ENCODE measurements at regions not wholly inside any gene's neighbourhood (a gene's known extent, or its start where the extent isn't known, plus 50 kb on each side); places are given as distances from the start of the nearest gene placed in this dataset.

GRCh38 chr6:145423936-145424335, 311.4 kb downstream of the EPM2A start:
- TF ChIP-seq CTCF (conservative IDR thresholded peaks at IDR 0.05; ENCODE audit: low read depth), result no peak
- DNase-seq (ENCODE audit: low spot score), result no peak
- ChIA-PET CTCF (interaction anchor here (0.6 kb wide), 2 partner anchors 30 to 119 kb away, joined by 3 read pairs; no protein-coding TSS in a partner anchor), POLR2A (ENCODE audit: low non-redundant PET) (no interaction called here)
- no peak overlapping the region for H3K27ac ChIP-seq

- H3K27ac ChIP-seq, result no peak overlapping the region
- DNase-seq (ENCODE audit: low spot score), result no peak
- no peak for TF ChIP-seq CTCF (conservative IDR thresholded peaks at IDR 0.05; ENCODE audit: low read depth)
- CTCF ChIA-PET, result no interaction called here
- POLR2A ChIA-PET (ENCODE audit: low non-redundant PET), result no interaction called here
Measured at GRCh38 chr6:145427232-145427631, 308.1 kb downstream of the EPM2A start.

- ChIA-PET CTCF (interaction anchor here (0.6 kb wide), 1 partner anchor 178 kb away, joined by 3 read pairs; no protein-coding TSS in a partner anchor), POLR2A (ENCODE audit: low non-redundant PET) (no interaction called here)
Measured at GRCh38 chr6:145428706-145429105, 306.6 kb downstream of the EPM2A start.

GRCh38 chr6:145442110-145442509, 293.2 kb downstream of the EPM2A start:
- DNase-seq (ENCODE audit: low spot score), result no peak
- TF ChIP-seq CTCF (conservative IDR thresholded peaks at IDR 0.05; ENCODE audit: low read depth), result no peak
- CTCF ChIA-PET, result interaction anchor here (0.6 kb wide), 1 partner anchor 192 kb away, joined by 4 read pairs; no protein-coding TSS in a partner anchor
- no peak overlapping the region for H3K27ac ChIP-seq
- POLR2A ChIA-PET (ENCODE audit: low non-redundant PET), result no interaction called here

More at GRCh38 chr6:145428706-145429105, 306.6 kb downstream of the EPM2A start:
- H3K27ac ChIP-seq, result no peak overlapping the region
- TF ChIP-seq CTCF (conservative IDR thresholded peaks at IDR 0.05; ENCODE audit: low read depth), result no peak
- no peak for DNase-seq (ENCODE audit: low spot score)

GRCh38 chr6:145445674-145446073, 289.6 kb downstream of the EPM2A start:
- no peak for DNase-seq (ENCODE audit: low spot score)
- ChIA-PET CTCF (interaction anchor here (0.7 kb wide), 1 partner anchor 34 kb away, joined by 5 read pairs; no protein-coding TSS in a partner anchor), POLR2A (ENCODE audit: low non-redundant PET) (no interaction called here)
- no peak overlapping the region for H3K27ac ChIP-seq
- TF ChIP-seq CTCF (conservative IDR thresholded peaks at IDR 0.05; ENCODE audit: low read depth), result no peak

- ChIA-PET CTCF (no interaction called here), POLR2A (ENCODE audit: low non-redundant PET) (no interaction called here)
- DNase-seq (ENCODE audit: low spot score), result no peak
- no peak for TF ChIP-seq CTCF (conservative IDR thresholded peaks at IDR 0.05; ENCODE audit: low read depth)
- H3K27ac ChIP-seq, result no peak overlapping the region
Measured at GRCh38 chr6:145451029-145451428, 284.3 kb downstream of the EPM2A start.

Data from RWPE1 (cell line).